Peyer's patch (tissue), 4 donors: ENCODE measurements at regions not wholly inside any gene's neighbourhood (a gene's known extent, or its start where the extent isn't known, plus 50 kb on each side); places are given as distances from the start of the nearest gene placed in this dataset.

ENCODE experiments used
- DNase-seq, 3 donors: peaks; one replicate each; pipeline ENCODE4 v3.0.0-alpha.2; 2017 to 2019
- H3K27ac ChIP-seq, 4 donors: fragments of 200-600 bp; sonication (generic); one replicate each; pipeline ENCODE4 v1.5.1; 2016 to 2019
- H3K27me3 ChIP-seq, 2 donors: fragments of 200-600 bp; sonication (generic); one replicate each; pipeline ENCODE4 v1.5.1; 2019
- H3K36me3 ChIP-seq, 3 donors: fragments of 200-600 bp; sonication (generic); one replicate each; pipeline ENCODE4 v1.5.1; 2016 to 2019
- H3K4me1 ChIP-seq, 4 donors: fragments of 200-600 bp; sonication (generic); one replicate each; pipeline ENCODE4 v1.5.1; 2016 to 2019
- H3K4me3 ChIP-seq, 4 donors: fragments of 200-600 bp; sonication (generic); 1 replicate in 3 of 4; 2 replicates in 1 of 4; pipeline ENCODE4 v1.5.1; 2016 to 2019; ENCODE audit warnings: mild to moderate bottlenecking in 1 of 4
- H3K9me3 ChIP-seq, 4 donors: fragments of 200-600 bp; sonication (generic); one replicate each; pipeline ENCODE4 v1.5.1; 2016 to 2019; ENCODE audit warnings: mild to moderate bottlenecking in 1 of 4
- CTCF ChIP-seq, 6 experiments: fragments of 450-650 bp in 4 of 6; fragments of 200-600 bp in 2 of 6; sonication (generic) in 1 of 6; IDR thresholded peaks; one replicate each; pipeline ENCODE4 v1.5.1; 2017 to 2019; ENCODE audit warnings: antibody characterized with exemption in 6 of 6, mild to moderate bottlenecking in 3 of 6, moderate library complexity in 1 of 6
- POLR2A ChIP-seq, 2 donors: fragments of 450-650 bp; IDR thresholded peaks; one replicate each; pipeline ENCODE4 v1.5.1; 2017; ENCODE audit warnings: antibody characterized with exemption in 2 of 2, mild to moderate bottlenecking in 2 of 2, moderate library complexity in 2 of 2

GRCh38 chr7:110058401-110058800, 1032.5 kb upstream of the LRRN3 start:
- no peak for DNase-seq
- TF ChIP-seq POLR2A (IDR thresholded peaks at IDR 0.05) (no peak), CTCF (IDR thresholded peaks at IDR 0.05) (no peak)
- Histone ChIP-seq H3K4me1 (no peaks in the 10 kb centered on the region), H3K36me3 (no peaks in the 10 kb centered on the region), H3K4me3 (no peak overlapping the region), H3K27ac (no peak overlapping the region), H3K27me3 (no peaks in the 10 kb centered on the region), H3K9me3 (no peaks in the 10 kb centered on the region)

- H3K27me3 ChIP-seq = no peaks in the 10 kb centered on the region
- no peak overlapping the region for H3K4me3 ChIP-seq
- no peak for TF ChIP-seq POLR2A (IDR thresholded peaks at IDR 0.05)
- no peak for TF ChIP-seq CTCF (IDR thresholded peaks at IDR 0.05)
- no peaks in the 10 kb centered on the region for H3K9me3 ChIP-seq
- H3K27ac ChIP-seq = no peak overlapping the region
- no peaks in the 10 kb centered on the region for H3K36me3 ChIP-seq
- DNase-seq = no peak
- no peaks in the 10 kb centered on the region for H3K4me1 ChIP-seq
Measured at GRCh38 chr7:110061387-110061786, 1029.5 kb upstream of the LRRN3 start.

- Histone ChIP-seq H3K4me3 (no peak overlapping the region), H3K4me1 (no peaks in the 10 kb centered on the region), H3K27ac (no peak overlapping the region), H3K36me3 (no peaks in the 10 kb centered on the region), H3K27me3 (no peaks in the 10 kb centered on the region), H3K9me3 (no peaks in the 10 kb centered on the region)
- no peak for DNase-seq
- no peak for TF ChIP-seq CTCF (IDR thresholded peaks at IDR 0.05)
Measured at GRCh38 chr7:110065121-110065520, 1025.8 kb upstream of the LRRN3 start.

- no peak for TF ChIP-seq CTCF (IDR thresholded peaks at IDR 0.05)
- no peak for TF ChIP-seq POLR2A (IDR thresholded peaks at IDR 0.05)
- Histone ChIP-seq H3K4me3 (no peak overlapping the region), H3K36me3 (no peaks in the 10 kb centered on the region), H3K27ac (no peak overlapping the region), H3K9me3 (peaks cover 0 to 3% (median 0%) of the 10 kb centered on the region in 4 donors), H3K4me1 (no peaks in the 10 kb centered on the region), H3K27me3 (no peaks in the 10 kb centered on the region)
- DNase-seq = no peak
Measured at GRCh38 chr7:110066843-110067242, 1024.1 kb upstream of the LRRN3 start.

- Histone ChIP-seq H3K9me3 (peaks cover 0 to 3% (median 0%) of the 10 kb centered on the region in 4 donors), H3K4me1 (no peaks in the 10 kb centered on the region), H3K36me3 (no peaks in the 10 kb centered on the region), H3K27me3 (no peaks in the 10 kb centered on the region), H3K27ac (no peak overlapping the region), H3K4me3 (no peak overlapping the region)
- DNase-seq = no peak
- no peak for TF ChIP-seq POLR2A (IDR thresholded peaks at IDR 0.05)
- no peak for TF ChIP-seq CTCF (IDR thresholded peaks at IDR 0.05)
Measured at GRCh38 chr7:110071192-110071591, 1019.7 kb upstream of the LRRN3 start.

- TF ChIP-seq CTCF (IDR thresholded peaks at IDR 0.05) = no peak
- TF ChIP-seq POLR2A (IDR thresholded peaks at IDR 0.05) = no peak
- peaks cover 0 to 3% (median 0%) of the 10 kb centered on the region in 4 donors for H3K9me3 ChIP-seq
- DNase-seq = no peak
- H3K4me3 ChIP-seq = no peak overlapping the region
- no peak overlapping the region for H3K27ac ChIP-seq
- H3K27me3 ChIP-seq = no peaks in the 10 kb centered on the region
- no peaks in the 10 kb centered on the region for H3K4me1 ChIP-seq
- H3K36me3 ChIP-seq = no peaks in the 10 kb centered on the region
Measured at GRCh38 chr7:110075450-110075849, 1015.5 kb upstream of the LRRN3 start.
